CD14-positive monocyte (primary cell): ENCODE measurements at regions not wholly inside any gene's neighbourhood (a gene's known extent, or its start where the extent isn't known, plus 50 kb on each side); places are given as distances from the start of the nearest gene placed in this dataset.

Experiments
- DNase-seq, 3 donors: peaks; one replicate each; pipeline ENCODE4 v3.0.0-alpha.2; 2011 to 2022
- H2AFZ ChIP-seq: 2 replicates; pipeline ENCODE4 v1.6.0; 2012; ENCODE audit warnings: mild to moderate bottlenecking, low read depth, low read length, inconsistent platforms; ENCODE audit not compliant: insufficient read depth, poor library complexity, severe bottlenecking
- H3K27ac ChIP-seq, 2 donors: 1 replicate in 1 of 2; 2 replicates in 1 of 2; pipeline ENCODE4 v1.5.1; 2012 to 2013; ENCODE audit warnings: low read length in 2 of 2, control low read depth in 1 of 2, inconsistent platforms in 1 of 2, low read depth in 1 of 2, mild to moderate bottlenecking in 1 of 2
- H3K27me3 ChIP-seq, 2 donors: one replicate each; pipeline versions ENCODE4 v1.6.0 to v1.6.1; 2011 to 2013; ENCODE audit warnings: low read length in 2 of 2; ENCODE audit not compliant: control insufficient read depth in 2 of 2, insufficient read depth in 2 of 2
- H3K36me3 ChIP-seq, 2 donors: replicated peaks in 1 of 2; 1 replicate in 1 of 2; 2 replicates in 1 of 2; pipeline versions ENCODE4 v1.5.1 to v1.6.1; 2012 to 2013; ENCODE audit warnings: low read length in 2 of 2, control low read depth in 1 of 2, inconsistent platforms in 1 of 2, mild to moderate bottlenecking in 1 of 2; ENCODE audit not compliant: insufficient read depth in 2 of 2, control insufficient read depth in 1 of 2
- H3K4me1 ChIP-seq, 2 donors: 1 replicate in 1 of 2; 2 replicates in 1 of 2; pipeline versions ENCODE4 v1.5.1 to v1.6.1; 2012 to 2013; ENCODE audit warnings: low read length in 2 of 2, control low read depth in 1 of 2, inconsistent platforms in 1 of 2, mild to moderate bottlenecking in 1 of 2, moderate library complexity in 1 of 2; ENCODE audit not compliant: insufficient read depth in 2 of 2, control insufficient read depth in 1 of 2
- H3K4me2 ChIP-seq: replicated peaks from 2 replicates; pipeline ENCODE3; 2012; ENCODE audit warnings: low read length, moderate library complexity, mild to moderate bottlenecking; ENCODE audit not compliant: poor library complexity, severe bottlenecking; ENCODE audit errors: extremely low read depth
- H3K4me3 ChIP-seq, 3 experiments: fragments of 200-600 bp in 1 of 3; sonication (generic) in 1 of 3; replicated peaks in 1 of 3; 1 replicate in 2 of 3; 2 replicates in 1 of 3; pipeline ENCODE4 v1.5.1; 2011 to 2013; ENCODE audit warnings: low read length in 3 of 3, mild to moderate bottlenecking in 3 of 3, control low read depth in 2 of 3, low read depth in 2 of 3, inconsistent platforms in 1 of 3, moderate library complexity in 1 of 3
- H3K79me2 ChIP-seq: 2 replicates; pipeline ENCODE4 v1.6.0; 2012; ENCODE audit warnings: mild to moderate bottlenecking, control low read depth, inconsistent platforms, low read length, moderate library complexity; ENCODE audit not compliant: insufficient read depth
- H3K9ac ChIP-seq: 2 replicates; pipeline ENCODE4 v1.6.0; 2017; ENCODE audit warnings: low read length, mild to moderate bottlenecking; ENCODE audit not compliant: insufficient read depth, poor library complexity, severe bottlenecking
- H3K9me3 ChIP-seq, 2 donors: replicated peaks in 1 of 2; 1 replicate in 1 of 2; 2 replicates in 1 of 2; pipeline versions ENCODE4 v1.5.1 to v1.6.1; 2012 to 2013; ENCODE audit warnings: low read length in 2 of 2, control low read depth in 1 of 2; ENCODE audit not compliant: control insufficient read depth in 1 of 2, insufficient read depth in 1 of 2
- H4K20me1 ChIP-seq: 2 replicates; pipeline ENCODE4 v1.6.0; 2012; ENCODE audit warnings: mild to moderate bottlenecking, low read length, control low read depth, moderate library complexity; ENCODE audit not compliant: insufficient read depth
- H3K27ac Mint-ChIP-seq, 7 donors: one replicate each; pipeline ENCODE4 v1.8.0; 2020; ENCODE audit warnings: mild to moderate bottlenecking in 7 of 7, mixed read lengths in 7 of 7, moderate library complexity in 6 of 7, inconsistent platforms in 2 of 7
- H3K27me3 Mint-ChIP-seq, 3 donors: one replicate each; pipeline ENCODE4 v1.8.0; 2021 to 2022; ENCODE audit warnings: low read depth in 3 of 3, mild to moderate bottlenecking in 3 of 3, mixed read lengths in 3 of 3, moderate library complexity in 3 of 3, inconsistent platforms in 1 of 3
- H3K36me3 Mint-ChIP-seq, 2 donors: one replicate each; pipeline ENCODE4 v1.8.0; 2020; ENCODE audit warnings: mixed read lengths in 2 of 2, inconsistent platforms in 1 of 2, mild to moderate bottlenecking in 1 of 2
- H3K4me1 Mint-ChIP-seq: one replicate; pipeline ENCODE4 v1.8.0; 2020; ENCODE audit warnings: mild to moderate bottlenecking, mixed read lengths
- H3K4me3 Mint-ChIP-seq, 2 donors: one replicate each; pipeline ENCODE4 v1.8.0; 2020; ENCODE audit warnings: mild to moderate bottlenecking in 2 of 2, mixed read lengths in 2 of 2, moderate library complexity in 1 of 2
- H3K9me3 Mint-ChIP-seq, 7 donors: one replicate each; pipeline ENCODE4 v1.8.0; 2020 to 2022; ENCODE audit warnings: mixed read lengths in 7 of 7, mild to moderate bottlenecking in 6 of 7, moderate library complexity in 6 of 7, inconsistent platforms in 2 of 7
- CTCF ChIP-seq: fragments of 200-600 bp; IDR thresholded peaks from one replicate; pipeline ENCODE4 v1.8.0; 2022; ENCODE audit warnings: antibody characterized with exemption, mild to moderate bottlenecking
- WGBS: methylation state at CpG from one replicate; pipeline ENCODE4 v1.1.5; 2013; ENCODE audit warnings: missing lambda C conversion rate; ENCODE audit not compliant: insufficient coverage; 5-methylcytosine and 5-hydroxymethylcytosine counted together
- intact Hi-C, 2 donors: fragments of 100-400 bp; cut with micrococcal nuclease; formaldehyde crosslinking; loops; one replicate each; pipeline versions ENCODE4 v1.15.0 to v1.15.1; 2023

GRCh38 chr7:13743226-13743625 is 246.2 kb downstream of the ETV1 start:
- Histone ChIP-seq H3K36me3 (no peaks in the 10 kb centered on the region), H3K27me3 (no peaks in the 10 kb centered on the region), H3K79me2 (no peaks in the 10 kb centered on the region), H3K9me3 (no peaks in the 10 kb centered on the region), H3K4me1 (no peaks in the 10 kb centered on the region), H3K4me2 (no peak overlapping the region), H4K20me1 (no peaks in the 10 kb centered on the region), H3K4me3 (no peak overlapping the region), H3K9ac (no peak overlapping the region), H2AFZ (no peak overlapping the region), H3K27ac (no peak overlapping the region)
- Mint-ChIP-seq H3K9me3 (no peaks in the 10 kb centered on the region), H3K27me3 (no peaks in the 10 kb centered on the region), H3K4me3 (no peak overlapping the region), H3K27ac (no peak overlapping the region), H3K36me3 (no peaks in the 10 kb centered on the region), H3K4me1 (no peaks in the 10 kb centered on the region)
- no peak for TF ChIP-seq CTCF
- intact Hi-C loops = no loop called here
- no CpG with 5 or more reads among the region's 3 CpGs for WGBS
- DNase-seq = no peak

GRCh38 chr7:13745530-13745929 is 243.9 kb downstream of the ETV1 start:
- Histone ChIP-seq H3K27ac (no peak overlapping the region), H3K36me3 (no peaks in the 10 kb centered on the region), H3K4me3 (no peak overlapping the region), H3K9me3 (no peaks in the 10 kb centered on the region), H2AFZ (no peak overlapping the region), H3K4me2 (no peak overlapping the region), H3K79me2 (no peaks in the 10 kb centered on the region), H3K27me3 (no peaks in the 10 kb centered on the region), H3K4me1 (no peaks in the 10 kb centered on the region), H3K9ac (no peak overlapping the region), H4K20me1 (no peaks in the 10 kb centered on the region)
- Mint-ChIP-seq H3K36me3 (no peaks in the 10 kb centered on the region), H3K27me3 (peaks cover 0 to 1% (median 0%) of the 10 kb centered on the region in 3 donors), H3K4me1 (no peaks in the 10 kb centered on the region), H3K27ac (no peak overlapping the region), H3K9me3 (no peaks in the 10 kb centered on the region), H3K4me3 (no peak overlapping the region)
- no peak for TF ChIP-seq CTCF
- intact Hi-C loops = no loop called here
- WGBS = no CpG with 5 or more reads among the region's 1 CpG
- no peak for DNase-seq
